Colonic mucosa (tissue), 4 donors: ENCODE measurements at regions not wholly inside any gene's neighbourhood (a gene's known extent, or its start where the extent isn't known, plus 50 kb on each side); places are given as distances from the start of the nearest gene placed in this dataset.

Source experiments
- DNase-seq: peaks from one replicate; pipeline ENCODE4 v3.0.0-alpha.2; 2020
- H3K27ac ChIP-seq: fragments of 200-600 bp; one replicate; pipeline ENCODE4 v1.8.0; 2021
- H3K27me3 ChIP-seq: fragments of 200-600 bp; one replicate; pipeline ENCODE4 v1.8.0; 2021
- H3K36me3 ChIP-seq: fragments of 200-600 bp; one replicate; pipeline ENCODE4 v1.8.0; 2021
- H3K4me1 ChIP-seq: fragments of 200-600 bp; one replicate; pipeline ENCODE4 v1.8.0; 2021; ENCODE audit warnings: mild to moderate bottlenecking
- H3K4me3 ChIP-seq: fragments of 200-600 bp; one replicate; pipeline ENCODE4 v1.8.0; 2021
- H3K9ac ChIP-seq, 2 donors: one replicate each; pipeline ENCODE4 v1.7.0; 2013; ENCODE audit warnings: control low read depth in 2 of 2, low read depth in 2 of 2, low read length in 2 of 2
- H3K9me3 ChIP-seq: fragments of 200-600 bp; one replicate; pipeline ENCODE4 v1.8.0; 2021
- CTCF ChIP-seq: fragments of 200-600 bp; IDR thresholded peaks from one replicate; pipeline ENCODE4 v1.8.0; 2022; ENCODE audit warnings: antibody characterized with exemption, mild to moderate bottlenecking
- intact Hi-C: fragments of 100-400 bp; cut with DNase I; formaldehyde crosslinking; loops from one replicate; pipeline ENCODE4 v1.14.1; 2022
- donor health status: healthy.
- donor health status: DM: no; HTN: no; CAD: no.
- donor health status: DM: no; HTN: no; CAD: no.

DNA sequence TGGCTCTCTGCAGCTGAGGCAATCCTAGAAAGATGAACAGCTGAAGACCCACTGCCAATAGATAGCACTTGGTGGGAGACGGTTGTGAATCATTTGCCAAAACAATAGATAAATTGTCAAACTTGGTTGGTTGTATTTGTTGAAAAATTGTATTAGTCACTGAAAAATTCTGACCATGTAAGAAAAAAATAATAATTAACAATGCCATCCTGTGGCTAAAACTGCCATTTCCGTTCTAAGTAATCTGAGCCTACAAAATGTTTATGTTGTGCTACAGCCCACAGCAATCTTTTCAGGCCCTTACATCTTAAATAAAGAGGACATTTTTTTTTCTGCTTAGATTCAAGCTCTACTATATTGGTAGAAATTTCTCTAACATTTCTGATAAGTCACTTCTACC is 103.2 kb upstream of the ANO3 start:
- Histone ChIP-seq H3K9ac (no peak overlapping the region), H3K9me3 (no peaks in the 10 kb centered on the region), H3K27me3 (no peaks in the 10 kb centered on the region), H3K4me3 (no peak overlapping the region), H3K27ac (no peak overlapping the region), H3K4me1 (no peaks in the 10 kb centered on the region), H3K36me3 (no peaks in the 10 kb centered on the region)
- intact Hi-C loops: loop anchor here (5.0 kb wide), 1 partner anchor 246 kb away; no protein-coding TSS in a partner anchor
- no peak for DNase-seq
- TF ChIP-seq CTCF: no peak

- DNase-seq: no peak
- Histone ChIP-seq H3K27ac (no peak overlapping the region), H3K36me3 (no peaks in the 10 kb centered on the region), H3K27me3 (no peaks in the 10 kb centered on the region), H3K9me3 (no peaks in the 10 kb centered on the region), H3K9ac (no peak overlapping the region), H3K4me1 (no peaks in the 10 kb centered on the region), H3K4me3 (no peak overlapping the region)
- TF ChIP-seq CTCF: no peak
- intact Hi-C loops: loop anchor here (5.0 kb wide), 1 partner anchor 247 kb away; no protein-coding TSS in a partner anchor
Observed at GRCh38 chr11:26229257-26229656, 102.7 kb upstream of the ANO3 start.

GRCh38 chr11:26229981-26230380 is 101.9 kb upstream of the ANO3 start:
- intact Hi-C loops: loop anchor here (5.0 kb wide), 1 partner anchor 248 kb away; no protein-coding TSS in a partner anchor
- H3K9ac ChIP-seq: no peak overlapping the region

DNA sequence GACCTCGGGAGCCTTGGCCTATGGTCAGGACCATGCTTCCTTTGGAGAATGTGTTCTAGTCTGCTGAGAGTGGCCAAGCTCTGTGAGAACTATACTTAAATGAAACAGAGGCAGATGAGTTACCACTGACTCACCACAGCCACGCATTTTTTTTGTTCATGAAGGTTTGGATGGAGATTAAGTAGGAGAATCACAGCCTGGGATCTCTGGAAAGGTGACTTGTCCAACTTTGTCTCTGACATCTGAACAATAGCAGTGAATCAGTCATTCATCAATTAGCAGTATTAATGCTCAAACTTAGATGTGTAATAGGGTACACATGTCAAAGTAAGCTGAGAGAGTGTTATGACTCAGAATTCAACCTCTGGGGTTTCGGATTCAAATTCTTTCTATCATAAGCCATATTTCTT is 100.7 kb upstream of the ANO3 start:
- TF ChIP-seq CTCF: no peak
- Histone ChIP-seq H3K4me1 (no peaks in the 10 kb centered on the region), H3K36me3 (no peaks in the 10 kb centered on the region), H3K4me3 (no peak overlapping the region), H3K9me3 (no peaks in the 10 kb centered on the region), H3K27ac (no peak overlapping the region), H3K9ac (no peak overlapping the region), H3K27me3 (no peaks in the 10 kb centered on the region)
- no peak for DNase-seq
- intact Hi-C loops: no loop called here

More at GRCh38 chr11:26229981-26230380, 101.9 kb upstream of the ANO3 start:
- DNase-seq: no peak
- Histone ChIP-seq H3K27me3 (no peaks in the 10 kb centered on the region), H3K27ac (no peak overlapping the region), H3K36me3 (no peaks in the 10 kb centered on the region), H3K4me1 (no peaks in the 10 kb centered on the region), H3K9me3 (no peaks in the 10 kb centered on the region), H3K4me3 (no peak overlapping the region)
- TF ChIP-seq CTCF: no peak

GRCh38 chr11:26234451-26234850 is 97.5 kb upstream of the ANO3 start:
- Histone ChIP-seq H3K4me1 (no peaks in the 10 kb centered on the region), H3K9me3 (no peaks in the 10 kb centered on the region), H3K27ac (no peak overlapping the region), H3K4me3 (no peak overlapping the region), H3K9ac (no peak overlapping the region), H3K36me3 (no peaks in the 10 kb centered on the region), H3K27me3 (no peaks in the 10 kb centered on the region)
- no peak for TF ChIP-seq CTCF
- intact Hi-C loops: no loop called here
- no peak for DNase-seq
